SK-N-SH (cell line): ENCODE measurements at regions not wholly inside any gene's neighbourhood (a gene's known extent, or its start where the extent isn't known, plus 50 kb on each side); places are given as distances from the start of the nearest gene placed in this dataset.

ENCODE experiments used
- CTCF ChIA-PET: fragments of 300-600, 350-600 bp; formaldehyde crosslinking; extraction: SDS; loops from one replicate; lab custom pipeline; 2021; lab: Yijun Ruan, JAX
- POLR2A ChIA-PET: fragments of 350-600 bp; sonication (Branson Sonifier 250); formaldehyde crosslinking; extraction: SDS; loops from one replicate; lab custom pipeline; 2020; ENCODE audit warnings: antibody characterized with exemption, inconsistent platforms; lab: Yijun Ruan, JAX
- DNase-seq: peaks from one replicate; pipeline ENCODE4 v3.0.0; 2012
- H2AFZ ChIP-seq: fragments of 200-600 bp; sonication (generic); 2 replicates; pipeline ENCODE4 v1.8.1; 2016; ENCODE audit warnings: antibody characterized with exemption, mild to moderate bottlenecking, low read depth
- H3F3A ChIP-seq: fragments of 200-600 bp; sonication (generic); replicated peaks from 2 replicates; pipeline ENCODE3; 2016; ENCODE audit warnings: antibody characterized with exemption, mild to moderate bottlenecking; ENCODE audit not compliant: insufficient read depth
- H3K27ac ChIP-seq, 2 experiments: fragments of 200-500 bp in 1 of 2; fragments of 200-600 bp in 1 of 2; sonication (Bioruptor generic) in 1 of 2; sonication (generic), shearing (Covaris generic) in 1 of 2; 2 replicates each; pipeline versions ENCODE4 v1.5.1 to v1.6.1; 2014 to 2016; ENCODE audit warnings: low read depth in 2 of 2, inconsistent platforms in 1 of 2, low read length in 1 of 2, mild to moderate bottlenecking in 1 of 2, mixed read lengths in 1 of 2
- H3K27me3 ChIP-seq: fragments of 200-600 bp; sonication (generic), shearing (Covaris generic); 2 replicates; pipeline ENCODE4 v1.6.1; 2016; ENCODE audit warnings: mixed run types; ENCODE audit not compliant: insufficient read depth
- H3K36me3 ChIP-seq, 2 experiments: fragments of 200-500 bp in 1 of 2; fragments of 200-600 bp in 1 of 2; sonication (Bioruptor generic) in 1 of 2; sonication (generic) in 1 of 2; replicated peaks in 1 of 2; 2 replicates each; pipeline versions ENCODE3 to v1.5.1; 2014 to 2016; ENCODE audit warnings: low read length in 1 of 2, mild to moderate bottlenecking in 1 of 2; ENCODE audit not compliant: insufficient read depth in 2 of 2, control insufficient read depth in 1 of 2
- H3K4me1 ChIP-seq, 2 experiments: fragments of 200-500 bp in 1 of 2; fragments of 200-600 bp in 1 of 2; sonication (Bioruptor generic) in 1 of 2; sonication (generic), shearing (Covaris generic) in 1 of 2; 2 replicates each; pipeline versions ENCODE4 v1.5.1 to v1.6.1; 2014 to 2016; ENCODE audit warnings: low read depth in 1 of 2, low read length in 1 of 2, mixed run types in 1 of 2; ENCODE audit not compliant: insufficient read depth in 2 of 2, control insufficient read depth in 1 of 2
- H3K4me2 ChIP-seq: fragments of 200-600 bp; sonication (generic), shearing (Covaris generic); 2 replicates; pipeline ENCODE4 v1.6.1; 2017; ENCODE audit warnings: mixed run types
- H3K4me3 ChIP-seq, 2 experiments: fragments of 200-500 bp in 1 of 2; fragments of 200-600 bp in 1 of 2; sonication (Bioruptor generic) in 1 of 2; sonication (generic), shearing (Covaris generic) in 1 of 2; 2 replicates each; pipeline versions ENCODE4 v1.5.1 to v1.8.1; 2014 to 2016; ENCODE audit warnings: low read depth in 2 of 2, inconsistent platforms in 1 of 2, low read length in 1 of 2, mild to moderate bottlenecking in 1 of 2, mixed read lengths in 1 of 2, moderate library complexity in 1 of 2
- H3K79me2 ChIP-seq: fragments of 200-600 bp; sonication (generic); 2 replicates; pipeline ENCODE4 v1.8.1; 2017; ENCODE audit warnings: mild to moderate bottlenecking; ENCODE audit not compliant: insufficient read depth
- H3K9ac ChIP-seq: fragments of 200-600 bp; sonication (generic); 2 replicates; pipeline ENCODE4 v1.6.1; 2017; ENCODE audit warnings: mixed run types
- H3K9me2 ChIP-seq: fragments of 200-600 bp; sonication (generic); 2 replicates; pipeline ENCODE4 v1.6.1; 2017; ENCODE audit warnings: mixed run types
- H3K9me3 ChIP-seq: fragments of 200-600 bp; sonication (generic); 2 replicates; pipeline ENCODE4 v1.6.1; 2017; ENCODE audit warnings: mixed run types, mild to moderate bottlenecking, moderate library complexity
- H4K20me1 ChIP-seq: fragments of 200-600 bp; sonication (generic); 2 replicates; pipeline ENCODE4 v1.6.1; 2017; ENCODE audit warnings: mild to moderate bottlenecking, mixed run types; ENCODE audit not compliant: insufficient read depth
- ELF1 ChIP-seq: IDR thresholded peaks from 2 replicates; pipeline ENCODE4 v1.4.0; 2012
- EP300 ChIP-seq, 2 experiments: IDR thresholded peaks; 2 replicates each; pipeline versions ENCODE4 v1.4.0 to v1.6.1; 2012; ENCODE audit warnings: borderline replicate concordance in 1 of 2, low read depth in 1 of 2, low read length in 1 of 2
- FOSL2 ChIP-seq: IDR thresholded peaks from 2 replicates; pipeline ENCODE4 v1.4.0; 2012; ENCODE audit warnings: low read depth, mild to moderate bottlenecking, moderate library complexity, borderline replicate concordance
- JUND ChIP-seq: IDR thresholded peaks from 2 replicates; pipeline ENCODE4 v1.4.0; 2012
- MEF2A ChIP-seq: IDR thresholded peaks from 2 replicates; pipeline ENCODE4 v1.4.0; 2012; ENCODE audit warnings: low read depth, borderline replicate concordance
- NFIC ChIP-seq: IDR thresholded peaks from 2 replicates; pipeline ENCODE4 v1.4.0; 2012; ENCODE audit warnings: borderline replicate concordance
- NRF1 ChIP-seq: IDR thresholded peaks from 2 replicates; pipeline ENCODE4 v1.6.1; 2012; ENCODE audit warnings: low read depth, mild to moderate bottlenecking, low read length
- POLR2AphosphoS5 ChIP-seq: IDR thresholded peaks from 2 replicates; pipeline ENCODE4 v1.6.1; 2012; ENCODE audit warnings: low read depth, low read length
- RFX5 ChIP-seq: IDR thresholded peaks from 2 replicates; pipeline ENCODE4 v1.6.1; 2012; ENCODE audit warnings: mild to moderate bottlenecking, improper control_type of control experiment, low read length
- SIN3A ChIP-seq: IDR thresholded peaks from 2 replicates; pipeline ENCODE4 v1.6.1; 2012; ENCODE audit warnings: low read depth, mild to moderate bottlenecking, low read length, moderate library complexity, borderline replicate concordance
- SMC3 ChIP-seq: IDR thresholded peaks from 2 replicates; pipeline ENCODE4 v1.6.1; 2012; ENCODE audit warnings: low read depth, low read length, improper control_type of control experiment
- TEAD4 ChIP-seq: IDR thresholded peaks from 2 replicates; pipeline ENCODE4 v1.4.0; 2012; ENCODE audit warnings: mild to moderate bottlenecking, borderline replicate concordance; ENCODE audit not compliant: insufficient read depth
- YY1 ChIP-seq: IDR thresholded peaks from 2 replicates; pipeline ENCODE4 v1.4.0; 2012; ENCODE audit warnings: low read depth, mild to moderate bottlenecking
- WGBS: methylation state at CpG from one replicate; pipeline ENCODE4 v1.1.6; 2017; ENCODE audit warnings: low lambda C conversion rate; 5-methylcytosine and 5-hydroxymethylcytosine counted together
- TF ChIP-seq, protein P1 (sequence below): fragments of 150-350 bp; IDR thresholded peaks from 2 replicates; pipeline ENCODE4 v1.6.1; 2016; ENCODE audit warnings: mild to moderate bottlenecking, low read depth, low read length
- TF ChIP-seq, protein P2 (sequence below): IDR thresholded peaks from 2 replicates; pipeline ENCODE4 v1.4.0; 2012; ENCODE audit warnings: low read depth, borderline replicate concordance
- TF ChIP-seq, protein P3 (sequence below): IDR thresholded peaks from 2 replicates; pipeline ENCODE4 v1.4.0; 2012; ENCODE audit warnings: low read depth, borderline replicate concordance
- TF ChIP-seq, protein P4 (sequence below): IDR thresholded peaks from 2 replicates; pipeline ENCODE4; 2012
- TF ChIP-seq, protein P5 (sequence below): IDR thresholded peaks from 2 replicates; pipeline ENCODE4 v1.4.0; 2012; ENCODE audit warnings: low read depth

DNA sequence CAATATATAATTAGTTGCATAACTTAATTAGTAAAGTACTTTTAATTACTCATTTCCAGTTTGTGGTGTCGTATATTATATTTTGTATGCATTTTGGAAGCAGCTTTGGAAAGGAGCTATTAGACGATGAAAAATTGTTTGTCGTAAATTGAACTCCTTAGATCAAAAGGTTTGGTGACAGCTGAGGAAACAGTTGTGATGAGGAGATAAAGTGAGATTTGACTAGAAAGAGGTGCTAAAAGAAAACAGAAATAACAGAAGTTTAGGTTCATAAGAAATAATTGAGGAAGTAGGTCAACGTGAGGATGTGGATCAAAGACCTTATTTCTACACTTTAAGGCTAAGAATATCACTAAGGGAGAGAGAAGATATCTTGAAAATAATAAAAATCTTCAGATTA, 141.9 kb upstream of the NETO1 start:
- Histone ChIP-seq H3K36me3 (no peaks in the 10 kb centered on the region), H3K27me3 (no peaks in the 10 kb centered on the region), H3K9ac (no peak overlapping the region), H3K27ac (no peak overlapping the region), H3K9me3 (no peaks in the 10 kb centered on the region), H3K9me2 (no peaks in the 10 kb centered on the region), H2AFZ (no peak overlapping the region), H3K79me2 (no peaks in the 10 kb centered on the region), H4K20me1 (no peaks in the 10 kb centered on the region), H3K4me2 (no peak overlapping the region), H3K4me1 (no peaks in the 10 kb centered on the region), H3K4me3 (no peak overlapping the region), H3F3A (no peaks in the 10 kb centered on the region)
- POLR2A ChIA-PET, result no interaction called here
- CTCF ChIA-PET, result no interaction called here
- DNase-seq, result no peak
- 37% methylated on average over 4 of the region's 4 CpGs for WGBS
- TF ChIP-seq RFX5 (no peak), NFIC (no peak), SIN3A (no peak), FOSL2 (no peak), MEF2A (no peak), JUND (no peak), TEAD4 (no peak), SMC3 (no peak), EP300 (IDR thresholded peaks at IDR 0.05; ENCODE audit: borderline replicate concordance in 1 of 2, low read depth in 1 of 2, low read length in 1 of 2) (no peak), POLR2AphosphoS5 (no peak), ELF1 (no peak), NRF1 (no peak), YY1 (no peak)
- TF ChIP-seq, protein P1, sequence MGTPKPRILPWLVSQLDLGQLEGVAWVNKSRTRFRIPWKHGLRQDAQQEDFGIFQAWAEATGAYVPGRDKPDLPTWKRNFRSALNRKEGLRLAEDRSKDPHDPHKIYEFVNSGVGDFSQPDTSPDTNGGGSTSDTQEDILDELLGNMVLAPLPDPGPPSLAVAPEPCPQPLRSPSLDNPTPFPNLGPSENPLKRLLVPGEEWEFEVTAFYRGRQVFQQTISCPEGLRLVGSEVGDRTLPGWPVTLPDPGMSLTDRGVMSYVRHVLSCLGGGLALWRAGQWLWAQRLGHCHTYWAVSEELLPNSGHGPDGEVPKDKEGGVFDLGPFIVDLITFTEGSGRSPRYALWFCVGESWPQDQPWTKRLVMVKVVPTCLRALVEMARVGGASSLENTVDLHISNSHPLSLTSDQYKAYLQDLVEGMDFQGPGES, result no peak
- TF ChIP-seq, protein P2, sequence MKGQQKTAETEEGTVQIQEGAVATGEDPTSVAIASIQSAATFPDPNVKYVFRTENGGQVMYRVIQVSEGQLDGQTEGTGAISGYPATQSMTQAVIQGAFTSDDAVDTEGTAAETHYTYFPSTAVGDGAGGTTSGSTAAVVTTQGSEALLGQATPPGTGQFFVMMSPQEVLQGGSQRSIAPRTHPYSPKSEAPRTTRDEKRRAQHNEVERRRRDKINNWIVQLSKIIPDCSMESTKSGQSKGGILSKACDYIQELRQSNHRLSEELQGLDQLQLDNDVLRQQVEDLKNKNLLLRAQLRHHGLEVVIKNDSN, result no peak
- TF ChIP-seq, protein P3, sequence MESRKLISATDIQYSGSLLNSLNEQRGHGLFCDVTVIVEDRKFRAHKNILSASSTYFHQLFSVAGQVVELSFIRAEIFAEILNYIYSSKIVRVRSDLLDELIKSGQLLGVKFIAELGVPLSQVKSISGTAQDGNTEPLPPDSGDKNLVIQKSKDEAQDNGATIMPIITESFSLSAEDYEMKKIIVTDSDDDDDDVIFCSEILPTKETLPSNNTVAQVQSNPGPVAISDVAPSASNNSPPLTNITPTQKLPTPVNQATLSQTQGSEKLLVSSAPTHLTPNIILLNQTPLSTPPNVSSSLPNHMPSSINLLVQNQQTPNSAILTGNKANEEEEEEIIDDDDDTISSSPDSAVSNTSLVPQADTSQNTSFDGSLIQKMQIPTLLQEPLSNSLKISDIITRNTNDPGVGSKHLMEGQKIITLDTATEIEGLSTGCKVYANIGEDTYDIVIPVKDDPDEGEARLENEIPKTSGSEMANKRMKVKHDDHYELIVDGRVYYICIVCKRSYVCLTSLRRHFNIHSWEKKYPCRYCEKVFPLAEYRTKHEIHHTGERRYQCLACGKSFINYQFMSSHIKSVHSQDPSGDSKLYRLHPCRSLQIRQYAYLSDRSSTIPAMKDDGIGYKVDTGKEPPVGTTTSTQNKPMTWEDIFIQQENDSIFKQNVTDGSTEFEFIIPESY, result no peak
- TF ChIP-seq, protein P4, sequence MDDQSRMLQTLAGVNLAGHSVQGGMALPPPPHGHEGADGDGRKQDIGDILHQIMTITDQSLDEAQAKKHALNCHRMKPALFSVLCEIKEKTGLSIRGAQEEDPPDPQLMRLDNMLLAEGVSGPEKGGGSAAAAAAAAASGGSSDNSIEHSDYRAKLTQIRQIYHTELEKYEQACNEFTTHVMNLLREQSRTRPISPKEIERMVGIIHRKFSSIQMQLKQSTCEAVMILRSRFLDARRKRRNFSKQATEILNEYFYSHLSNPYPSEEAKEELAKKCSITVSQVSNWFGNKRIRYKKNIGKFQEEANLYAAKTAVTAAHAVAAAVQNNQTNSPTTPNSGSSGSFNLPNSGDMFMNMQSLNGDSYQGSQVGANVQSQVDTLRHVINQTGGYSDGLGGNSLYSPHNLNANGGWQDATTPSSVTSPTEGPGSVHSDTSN, result no peak
- TF ChIP-seq, protein P5, sequence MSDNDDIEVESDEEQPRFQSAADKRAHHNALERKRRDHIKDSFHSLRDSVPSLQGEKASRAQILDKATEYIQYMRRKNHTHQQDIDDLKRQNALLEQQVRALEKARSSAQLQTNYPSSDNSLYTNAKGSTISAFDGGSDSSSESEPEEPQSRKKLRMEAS, result no peak
